ENCODE measurements at regions not wholly inside any gene's neighbourhood (a gene's known extent, or its start where the extent isn't known, plus 50 kb on each side); places are given as distances from the start of the nearest gene placed in this dataset.
"Not testable (repeated sequence)": the region's sequence is repeated elsewhere in the genome, so short reads cannot be mapped to it uniquely, and the experiment has no call there.

DNA sequence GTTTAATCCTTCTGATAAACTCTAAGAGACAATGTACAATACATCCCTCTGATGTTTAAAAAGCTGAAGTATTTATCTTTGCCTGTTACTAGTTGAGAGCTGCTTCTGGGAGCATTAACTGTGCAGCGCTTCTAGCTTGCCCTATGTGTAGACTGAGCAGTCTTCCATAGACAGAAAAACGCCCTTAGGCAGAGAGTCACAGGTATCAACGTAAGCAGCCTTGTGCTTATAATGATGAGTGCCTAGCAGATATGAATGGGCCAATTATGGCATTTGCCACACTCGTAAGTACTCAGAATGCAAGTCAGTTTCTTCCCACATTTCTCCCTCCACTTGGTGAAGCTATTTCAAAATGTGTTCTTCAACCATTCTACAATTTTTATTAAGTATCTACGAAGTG is 731.1 kb upstream of the SLC8A1 start:
- no peak for DNase-seq

DNA sequence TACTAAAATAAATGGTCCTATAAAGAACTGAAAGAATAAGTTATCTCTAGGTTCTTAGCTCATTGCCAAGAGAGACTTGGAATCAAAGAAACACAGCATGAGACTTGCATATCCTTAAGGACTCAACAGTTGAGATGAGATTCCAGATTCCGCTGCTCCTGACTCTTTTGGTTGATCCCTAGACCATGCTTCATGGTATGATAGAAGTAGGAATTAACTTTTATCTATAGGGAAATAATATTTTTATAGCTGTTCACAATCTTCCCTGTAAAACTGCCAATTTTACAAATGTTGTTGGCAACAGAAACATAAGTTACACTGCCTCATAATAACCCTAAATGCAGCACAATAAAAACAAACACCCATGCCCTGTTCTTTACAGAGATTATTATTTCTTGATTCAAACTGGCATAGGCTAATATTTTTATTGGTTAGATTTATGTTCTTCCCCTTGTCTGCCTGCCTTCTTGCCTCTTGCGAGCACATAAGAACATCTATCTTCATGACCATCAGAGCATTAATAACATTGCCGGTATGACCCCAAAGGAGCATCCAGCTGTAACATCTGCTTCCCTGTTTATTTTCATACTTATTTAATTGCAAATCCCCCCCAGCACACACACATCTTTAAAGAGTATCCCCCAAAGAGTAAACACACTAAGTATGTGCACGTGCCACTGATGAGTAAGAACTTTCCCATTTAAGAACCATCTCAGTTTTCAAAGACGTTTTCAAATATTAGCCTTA is 735.7 kb upstream of the SLC8A1 start:
- DNase-seq = no peak

DNA sequence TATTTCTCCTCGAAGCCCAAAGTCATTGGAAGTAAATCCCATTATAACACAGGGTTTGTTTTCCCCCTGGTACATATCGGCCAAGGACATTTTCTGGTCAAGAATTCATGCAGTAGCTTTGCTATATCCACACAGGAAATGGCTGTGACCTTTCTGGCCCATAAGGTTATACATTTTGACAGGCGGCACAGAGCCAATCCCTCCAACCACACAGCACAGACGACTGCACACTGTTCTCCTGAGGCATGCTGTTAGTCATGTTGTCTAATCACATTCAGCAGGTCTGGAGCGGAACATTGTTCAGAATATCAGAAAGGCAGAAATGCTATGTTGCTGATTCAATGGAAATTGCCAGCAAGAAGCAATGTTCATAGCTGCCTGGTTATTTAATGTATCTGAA is 742.3 kb upstream of the SLC8A1 start:
- DNase-seq = peak; percentile 54

DNA sequence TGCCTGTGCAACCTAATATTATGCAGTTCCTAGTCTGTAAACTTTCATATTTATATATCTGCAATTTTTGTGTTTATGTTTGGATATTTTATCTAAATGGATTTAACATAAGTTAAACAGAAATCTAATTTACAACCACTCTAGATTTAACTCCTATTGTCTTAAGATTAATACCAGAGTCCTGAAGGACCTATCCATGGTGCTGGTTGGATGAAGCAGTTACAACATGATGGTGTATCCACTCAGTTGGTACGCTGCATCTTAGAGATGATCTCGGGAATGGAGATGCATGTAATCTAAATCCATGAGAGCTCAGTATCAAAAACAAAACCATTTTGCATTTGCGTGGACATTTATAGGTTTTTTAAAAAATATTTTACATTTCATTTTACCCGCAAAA is 745.9 kb upstream of the SLC8A1 start:
- no peak for DNase-seq

DNA sequence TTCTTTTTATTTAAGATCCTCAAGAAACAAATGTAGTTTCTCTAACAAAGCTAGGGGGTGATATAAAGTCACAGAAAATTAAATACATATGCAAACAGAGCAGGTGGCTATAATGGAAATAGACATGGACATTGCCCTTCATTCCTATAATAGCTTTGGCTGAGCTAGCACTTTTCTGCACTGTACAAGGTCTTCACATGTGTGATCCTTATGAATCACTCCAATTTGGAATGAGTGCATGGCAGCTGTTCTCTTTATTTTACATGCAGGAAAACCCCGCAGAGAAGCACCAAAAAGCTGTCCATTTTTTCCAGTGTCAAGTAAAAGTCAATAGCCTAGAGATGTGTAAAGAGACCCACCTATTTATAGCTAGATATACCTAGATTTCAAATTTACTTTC is 747.4 kb upstream of the SLC8A1 start:
- no peak for DNase-seq

DNA sequence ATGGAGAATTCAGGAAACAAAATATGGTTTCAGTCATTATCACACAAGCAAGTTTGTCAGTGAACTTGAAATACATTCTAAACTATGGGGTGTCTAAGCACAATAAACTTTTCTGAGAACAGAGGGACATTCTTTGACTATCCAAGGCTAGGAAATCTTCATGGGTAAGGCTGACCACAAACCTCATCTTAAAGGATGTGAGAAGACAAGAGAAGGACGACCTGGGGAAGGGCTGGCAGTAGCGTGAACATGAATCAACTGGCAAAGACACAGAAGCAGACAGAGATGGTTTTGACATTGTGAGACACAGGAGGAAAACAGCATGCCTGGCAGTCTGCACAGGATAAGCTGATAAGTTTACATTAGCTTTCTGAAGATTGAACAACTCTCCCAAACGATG is 752.4 kb upstream of the SLC8A1 start:
- DNase-seq = no peak

DNA sequence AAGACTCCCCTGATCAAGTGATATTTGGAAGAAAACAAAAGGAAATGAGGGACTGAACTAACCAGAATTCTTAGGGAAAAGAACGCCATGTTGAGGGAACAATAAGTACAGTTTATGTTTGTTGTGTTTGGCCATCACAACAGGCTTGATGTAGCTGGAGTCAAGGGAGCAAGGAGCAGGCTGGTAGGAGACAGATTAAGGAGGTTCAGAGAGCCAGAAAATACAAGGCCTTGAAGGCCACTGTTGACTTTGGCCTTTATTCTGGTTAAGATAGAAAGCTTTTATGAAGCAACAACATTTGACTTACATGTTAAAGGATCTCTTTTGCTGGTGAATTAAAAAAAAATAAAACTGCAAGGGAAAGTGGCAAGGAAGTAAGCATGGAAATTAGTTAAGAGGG is 754.1 kb upstream of the SLC8A1 start:
- no peak for DNase-seq

DNA sequence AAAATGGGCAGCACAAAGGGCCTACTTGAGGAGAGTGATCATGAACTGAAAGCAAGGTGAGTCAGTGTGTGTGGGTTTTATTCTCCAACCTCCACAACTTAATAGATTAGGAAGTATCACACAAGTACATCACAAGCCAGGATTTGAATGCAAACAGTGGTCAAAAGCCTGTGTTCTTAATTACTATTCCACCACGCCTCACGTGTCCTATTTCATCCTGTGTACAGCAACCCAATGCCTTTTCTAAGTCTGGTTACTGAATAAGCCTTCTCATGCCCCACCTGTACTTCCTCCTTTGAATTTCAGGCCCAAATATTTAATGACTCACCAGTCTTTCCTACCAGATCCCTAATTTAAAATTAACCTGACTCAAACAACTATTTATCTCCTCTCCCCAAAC is 755.7 kb upstream of the SLC8A1 start:
- no peak for DNase-seq

DNA sequence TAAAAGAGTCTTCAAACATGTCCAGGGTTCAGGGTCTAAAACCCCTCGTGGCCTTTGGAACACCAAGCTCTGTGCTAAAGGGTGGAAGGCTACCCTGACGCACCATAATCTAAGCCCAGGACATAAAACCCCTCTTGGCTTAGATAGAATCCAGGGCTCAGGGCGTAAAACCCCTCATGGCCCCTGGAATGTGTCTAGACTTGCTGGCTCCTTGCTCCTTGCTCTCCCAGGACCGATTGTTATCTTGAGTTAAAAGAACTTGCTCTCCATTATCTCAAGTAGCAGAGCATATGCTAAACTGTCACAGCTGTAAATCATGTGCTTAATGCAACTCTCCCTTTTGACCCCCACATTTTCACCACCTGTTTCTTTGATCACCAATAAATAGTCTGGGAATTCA is 758.1 kb upstream of the SLC8A1 start:
- not testable (repeated sequence) for DNase-seq

DNA sequence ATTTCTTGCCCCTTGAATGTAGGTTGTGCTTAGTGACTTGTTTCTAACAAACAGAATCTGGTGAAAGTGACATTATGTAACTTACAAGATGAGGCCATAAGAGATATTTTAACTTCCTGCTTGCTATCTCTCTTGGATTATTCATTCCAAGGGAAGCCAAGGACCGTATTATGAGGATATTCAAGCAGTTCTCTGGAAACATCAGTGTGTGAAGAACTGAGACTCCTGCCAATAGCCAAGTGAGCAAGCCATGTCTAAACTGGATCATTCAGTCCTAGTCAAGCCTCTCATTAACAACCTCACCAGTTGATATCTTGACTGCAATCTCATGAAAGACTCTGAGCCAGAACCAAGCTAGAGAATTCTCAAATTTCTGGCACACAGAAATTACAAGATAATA is 765.1 kb upstream of the SLC8A1 start:
- DNase-seq = no peak

DNA sequence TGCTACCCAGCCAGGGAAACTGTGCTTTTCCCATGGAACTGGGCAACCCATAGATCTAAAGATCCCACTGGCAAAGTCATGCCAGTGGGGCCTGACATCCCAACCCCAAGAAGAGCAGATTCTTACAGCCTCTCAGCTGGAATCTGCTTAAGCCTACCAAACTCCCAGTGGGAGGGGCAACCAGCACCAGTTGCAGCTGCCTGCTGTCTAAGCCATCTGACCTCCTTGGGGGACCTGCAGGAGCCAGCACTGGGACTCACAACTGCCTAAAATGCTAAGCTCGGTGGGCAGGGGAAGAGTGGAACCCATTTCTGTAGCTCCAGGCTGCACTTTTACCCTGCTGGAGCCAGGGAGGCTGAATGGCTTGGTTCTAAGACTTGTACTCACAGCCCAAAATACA is 770.7 kb upstream of the SLC8A1 start:
- DNase-seq = no peak

DNA sequence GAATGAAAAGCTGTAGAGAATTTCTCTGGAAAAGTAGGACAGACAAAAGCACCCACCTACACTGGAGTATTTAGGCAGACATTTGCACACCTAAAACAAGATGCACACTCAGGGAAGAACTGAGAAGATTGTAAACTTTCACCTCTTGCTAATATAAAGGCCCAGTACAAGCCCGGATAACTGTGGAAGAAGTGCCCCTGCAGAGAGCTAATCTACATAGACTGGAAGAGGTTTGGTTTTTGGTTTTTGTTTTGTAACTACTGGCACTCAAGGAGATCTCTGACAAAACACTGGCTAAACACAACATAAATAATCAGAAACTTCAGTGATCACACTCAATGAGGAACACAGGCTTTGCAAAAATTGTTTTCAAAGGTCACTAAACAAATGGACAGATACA is 782.2 kb upstream of the SLC8A1 start:
- DNase-seq = no peak

DNA sequence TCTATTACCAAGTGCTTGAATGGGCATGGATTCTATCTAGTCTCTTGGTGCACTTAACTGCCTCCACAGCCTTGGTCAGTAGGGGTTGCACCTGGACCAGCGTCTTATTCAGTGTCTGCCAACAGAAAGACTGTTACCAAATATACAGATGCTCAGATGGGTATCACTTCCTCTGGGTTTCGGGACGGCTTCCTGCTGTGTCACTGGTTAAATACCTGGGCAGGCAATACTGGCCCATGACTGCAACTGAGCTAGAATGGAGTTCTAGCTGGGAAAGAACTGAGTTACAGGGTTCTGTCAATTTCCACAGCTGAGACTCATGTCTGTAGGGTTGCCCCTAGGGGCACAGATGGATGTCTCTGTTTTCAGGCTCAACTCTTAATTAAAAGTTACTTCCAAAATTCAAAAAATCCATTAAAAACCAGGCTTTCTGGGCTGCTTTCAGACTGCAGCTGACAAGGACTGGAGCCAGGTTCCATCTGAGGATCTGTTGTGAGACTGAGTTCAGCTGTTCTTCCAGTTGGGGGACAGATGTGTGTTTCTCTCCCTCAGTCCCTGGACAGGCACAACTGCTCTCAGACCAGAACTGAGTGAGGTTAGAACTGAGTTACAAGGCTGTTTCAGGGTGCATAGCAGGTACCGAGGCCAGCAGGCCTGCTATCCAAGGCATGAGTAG is 789.6 kb upstream of the SLC8A1 start:
- no peak for DNase-seq

DNA sequence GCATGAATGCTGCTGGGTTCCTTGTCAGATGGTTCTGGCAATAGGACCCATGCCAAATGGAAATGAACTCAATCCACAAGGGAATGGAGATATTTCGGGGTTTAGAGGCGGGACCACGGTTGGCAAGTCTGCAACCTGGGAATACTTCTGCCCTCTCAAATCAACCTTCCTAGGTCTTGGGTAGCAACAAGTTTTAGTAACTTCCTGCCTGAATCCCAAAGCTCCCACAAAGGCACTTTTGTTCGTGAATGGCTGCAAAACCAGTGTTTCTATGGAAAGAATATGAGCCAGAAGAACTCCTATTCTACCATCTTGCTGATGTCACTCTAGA is 790.1 kb upstream of the SLC8A1 start:
- DNase-seq = no peak

DNA sequence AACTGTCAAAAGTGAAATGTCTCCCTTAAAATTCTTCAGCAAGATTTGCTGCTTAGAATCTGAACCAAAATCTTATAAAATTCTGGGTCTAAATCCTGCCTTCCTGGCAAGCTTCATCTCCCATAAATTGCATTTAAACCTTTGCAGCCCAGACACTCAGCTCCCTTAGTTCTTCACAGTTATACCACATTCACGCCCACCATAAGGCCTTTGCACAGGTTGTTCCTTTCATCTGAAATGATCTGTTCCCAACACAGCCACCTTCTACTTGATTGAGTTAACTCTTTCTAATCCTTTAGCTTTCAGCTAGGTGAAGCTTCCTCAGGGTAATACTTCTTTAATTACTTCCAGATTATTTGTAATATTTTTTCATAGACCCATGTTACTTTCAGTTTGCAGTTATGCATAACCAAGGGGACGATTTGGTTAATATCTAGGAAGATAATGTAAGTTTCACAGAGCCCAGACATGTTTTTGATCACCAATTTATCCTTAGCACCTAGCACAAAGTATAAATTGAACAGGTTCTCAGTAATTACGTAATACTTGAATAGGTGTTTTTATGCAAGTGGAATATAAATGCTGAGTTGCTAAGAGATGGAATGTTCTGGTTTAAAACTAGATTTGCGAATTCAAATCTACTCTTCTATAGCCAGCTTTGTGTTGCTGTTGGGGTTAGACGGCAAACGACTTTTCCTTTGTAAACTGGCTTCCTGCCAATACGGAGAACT is 779.7 kb upstream of the PKDCC start:
- DNase-seq = no peak

DNA sequence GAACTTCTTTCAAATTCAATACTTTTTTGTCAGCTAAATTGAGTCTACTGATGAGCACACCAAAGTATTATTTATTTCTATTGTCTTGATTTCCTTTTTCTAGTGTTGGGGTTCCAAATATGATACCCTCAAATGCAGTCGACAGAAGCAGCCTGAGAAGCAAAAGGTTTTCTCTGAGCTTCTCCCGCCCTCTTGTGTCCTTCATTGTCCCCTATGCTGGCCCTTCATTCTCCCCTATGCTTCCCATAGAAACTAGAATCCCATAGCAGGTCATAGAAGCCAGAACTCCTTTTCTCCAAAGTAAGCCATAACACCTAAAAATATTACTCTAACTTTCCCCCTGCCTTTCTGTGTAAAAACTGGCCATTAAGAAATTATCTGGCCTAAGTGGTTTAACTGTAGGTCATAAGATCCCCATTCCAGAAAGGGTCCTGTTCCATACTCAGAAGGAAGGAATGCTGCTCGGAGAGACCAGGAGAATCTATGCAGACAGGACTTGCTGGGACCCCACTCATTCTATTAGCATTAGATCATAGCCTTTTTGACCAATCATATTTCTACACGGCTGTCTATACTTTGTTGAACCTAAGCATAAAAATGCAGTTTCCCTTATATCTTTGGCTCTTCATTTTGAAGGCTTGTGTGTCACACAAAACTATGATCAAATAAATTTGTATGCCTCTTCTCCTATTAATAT is 764.6 kb upstream of the PKDCC start:
- DNase-seq = peak; percentile 31

DNA sequence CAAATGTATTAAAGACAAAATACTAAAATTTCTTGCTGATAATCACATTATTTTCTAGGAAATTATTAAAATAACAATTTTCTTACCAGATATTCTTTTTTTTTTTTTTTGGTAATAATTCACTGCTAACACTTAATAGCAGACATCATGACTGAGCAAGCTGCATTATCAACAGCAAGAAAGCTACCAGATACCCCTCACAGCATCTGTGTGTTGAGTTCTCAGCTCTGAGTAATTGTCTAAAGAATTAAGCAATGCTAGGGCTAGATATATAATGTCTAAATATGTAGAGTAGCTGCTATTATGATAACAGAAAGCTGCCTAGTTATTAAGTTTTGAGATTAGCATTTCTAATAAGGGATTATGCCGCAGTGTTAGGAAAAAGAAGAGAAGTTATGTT is 754.3 kb upstream of the PKDCC start:
- DNase-seq = no peak

DNA sequence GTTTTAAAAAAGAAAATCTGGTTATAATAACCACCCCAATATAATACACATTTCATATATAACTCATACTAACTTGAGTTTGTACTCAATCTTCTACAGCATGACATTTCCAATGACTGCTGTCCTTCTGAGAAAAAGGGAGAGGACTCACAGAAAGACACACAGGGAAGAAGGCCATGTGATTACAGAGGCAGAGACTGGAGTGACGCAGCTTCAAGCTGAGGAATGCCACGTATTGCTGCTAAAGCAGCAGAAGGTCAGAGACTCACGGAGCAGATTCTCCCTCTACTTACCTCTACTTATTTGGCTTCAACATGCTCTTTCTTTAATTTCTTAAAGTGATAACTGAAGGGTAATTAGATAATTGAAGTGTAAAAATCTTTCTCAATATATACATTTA is 753.5 kb upstream of the PKDCC start:
- DNase-seq = peak; percentile 17

DNA sequence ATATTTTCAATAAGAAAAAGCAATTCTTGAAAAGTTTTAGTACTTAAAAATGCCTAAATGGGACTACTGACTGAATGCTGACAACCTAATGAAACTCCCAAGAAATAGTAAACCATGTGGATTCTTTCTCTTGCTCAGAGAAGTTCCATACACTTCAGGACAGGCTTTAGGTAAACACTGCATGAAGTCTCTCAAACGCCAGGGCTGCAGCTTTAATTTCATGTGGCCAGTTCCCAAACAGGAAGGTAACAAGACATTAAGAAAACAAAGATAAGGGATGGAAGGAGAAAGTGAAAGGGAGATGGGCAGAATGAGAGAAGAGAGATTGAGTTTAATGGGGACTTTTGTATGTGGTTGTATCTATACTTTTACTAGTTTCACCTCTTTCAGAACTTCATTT is 734.7 kb upstream of the PKDCC start:
- no peak for DNase-seq

DNA sequence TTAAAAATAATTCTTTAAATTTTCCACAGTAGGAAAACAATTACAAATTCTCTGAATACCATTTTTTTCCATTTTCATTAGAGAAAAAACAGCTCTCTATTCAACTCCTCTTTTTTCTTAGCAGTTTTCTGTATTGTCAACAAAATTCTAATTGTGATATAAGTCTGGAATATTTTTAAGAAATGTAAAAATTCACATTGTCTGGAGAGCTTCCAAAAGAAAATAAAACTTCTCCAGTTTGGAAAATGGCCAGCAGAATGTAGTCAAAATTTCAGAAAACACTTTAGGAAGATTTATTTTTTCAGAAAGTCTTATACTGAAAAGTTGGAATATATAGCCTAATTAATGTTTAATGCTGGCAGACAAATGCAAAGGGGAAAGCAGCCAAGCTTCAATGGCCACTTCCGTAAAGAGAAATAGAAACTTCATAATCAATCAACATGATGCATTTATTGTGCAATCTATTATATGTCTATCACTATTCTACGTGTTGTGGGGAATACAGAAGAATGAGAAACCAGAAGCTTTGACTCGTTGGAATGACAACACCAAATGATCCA is 733.2 kb upstream of the PKDCC start:
- no peak for DNase-seq

DNA sequence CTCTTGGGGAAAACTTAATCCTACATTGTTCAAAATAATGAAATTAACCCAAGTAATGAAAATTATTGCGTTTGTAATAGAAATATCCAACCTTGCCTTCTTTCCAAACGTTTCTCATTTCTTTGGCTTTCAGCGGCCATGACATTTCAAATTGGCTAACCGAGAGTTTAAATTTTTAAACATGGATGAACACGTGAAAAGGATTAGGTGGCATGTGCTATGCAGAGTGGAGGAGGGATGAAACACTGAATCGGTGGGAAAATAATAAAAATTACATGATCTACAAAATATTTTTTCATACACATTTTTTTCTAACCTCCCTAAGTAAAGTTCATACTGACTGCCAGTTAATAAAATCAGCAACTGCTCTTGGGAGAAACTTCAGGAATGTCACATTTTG is 728.4 kb upstream of the PKDCC start:
- DNase-seq = no peak

DNA sequence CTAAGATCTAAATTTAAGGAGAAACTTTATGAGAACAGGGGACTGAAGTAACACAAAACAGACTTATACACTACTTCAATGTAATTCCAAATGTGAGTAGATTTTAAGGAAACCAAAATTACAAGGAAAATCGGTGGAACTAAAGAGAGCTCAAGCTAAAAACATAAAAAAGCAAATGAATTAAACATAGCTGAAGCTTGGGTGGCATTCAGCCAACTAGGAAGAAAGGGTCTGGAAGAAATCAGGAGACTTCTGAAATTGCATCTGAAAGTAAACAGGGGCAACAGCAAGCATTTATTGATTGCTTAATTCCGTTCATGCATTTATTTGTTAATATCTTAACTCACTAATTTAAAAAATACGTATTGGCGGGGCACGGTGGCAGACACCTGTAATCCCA is 727.3 kb upstream of the PKDCC start:
- no peak for DNase-seq

DNA sequence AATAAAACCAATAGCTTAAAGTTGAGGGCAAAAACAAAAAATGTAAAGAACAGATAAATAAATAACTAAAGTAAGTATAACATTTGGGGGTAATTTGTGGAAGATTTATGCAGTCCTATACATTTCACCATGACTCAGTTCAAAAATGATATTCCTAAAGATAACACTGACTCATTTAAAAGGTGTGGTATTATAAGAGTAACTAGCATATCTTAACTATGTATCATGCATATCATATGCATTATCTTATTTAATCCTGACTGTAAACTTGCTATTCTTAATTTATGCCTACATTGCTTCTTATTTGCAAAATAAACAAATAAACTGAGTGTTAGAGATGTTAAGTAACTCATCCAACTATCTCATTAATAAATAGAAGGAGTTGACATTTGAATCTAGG is 726.5 kb upstream of the PKDCC start:
- DNase-seq = peak; percentile 0

DNA sequence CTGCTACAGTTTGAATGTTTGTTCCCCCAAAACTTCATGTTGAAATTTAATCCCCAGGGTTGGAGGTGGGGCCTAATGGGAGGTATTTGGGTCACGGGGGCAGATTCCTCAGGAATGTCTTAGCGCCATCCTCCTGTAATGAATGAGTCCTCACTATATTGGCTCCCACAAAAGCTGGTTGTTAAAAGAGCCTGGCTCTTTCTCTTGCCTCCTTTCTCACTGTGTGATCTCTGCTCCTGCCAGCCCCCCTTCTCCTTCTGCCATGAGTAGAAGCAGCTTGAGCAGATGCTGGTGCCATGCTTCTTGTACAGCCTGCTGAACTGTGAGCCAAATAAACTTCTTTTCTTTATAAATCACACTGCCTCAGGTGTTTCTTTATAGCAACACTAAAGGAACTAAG is 721.0 kb upstream of the PKDCC start:
- DNase-seq = no peak
